GM18505 (cell line): ENCODE measurements at regions not wholly inside any gene's neighbourhood (a gene's known extent, or its start where the extent isn't known, plus 50 kb on each side); places are given as distances from the start of the nearest gene placed in this dataset.

Experiments
- ATAC-seq: cut with Tn5 transposase; IDR thresholded peaks from one replicate; pipeline ENCODE4 v1.9.1; 2021; ENCODE audit not compliant: unreplicated experiment
- POLR2A ChIP-seq: IDR thresholded peaks from 4 replicates; pipeline ENCODE4 v1.6.1; 2011; ENCODE audit warnings: borderline replicate concordance; ENCODE audit not compliant: insufficient read depth, insufficient read length; ENCODE audit errors: extremely low read depth

GRCh38 chr11:119476666-119477331 is 53.8 kb upstream of the THY1 start:
- TF ChIP-seq POLR2A, result no peak
- ATAC-seq, result no peak

- ATAC-seq, result no peak
- no peak for TF ChIP-seq POLR2A
Measured at GRCh38 chr11:119476038-119476437, 53.1 kb upstream of the THY1 start.

DNA sequence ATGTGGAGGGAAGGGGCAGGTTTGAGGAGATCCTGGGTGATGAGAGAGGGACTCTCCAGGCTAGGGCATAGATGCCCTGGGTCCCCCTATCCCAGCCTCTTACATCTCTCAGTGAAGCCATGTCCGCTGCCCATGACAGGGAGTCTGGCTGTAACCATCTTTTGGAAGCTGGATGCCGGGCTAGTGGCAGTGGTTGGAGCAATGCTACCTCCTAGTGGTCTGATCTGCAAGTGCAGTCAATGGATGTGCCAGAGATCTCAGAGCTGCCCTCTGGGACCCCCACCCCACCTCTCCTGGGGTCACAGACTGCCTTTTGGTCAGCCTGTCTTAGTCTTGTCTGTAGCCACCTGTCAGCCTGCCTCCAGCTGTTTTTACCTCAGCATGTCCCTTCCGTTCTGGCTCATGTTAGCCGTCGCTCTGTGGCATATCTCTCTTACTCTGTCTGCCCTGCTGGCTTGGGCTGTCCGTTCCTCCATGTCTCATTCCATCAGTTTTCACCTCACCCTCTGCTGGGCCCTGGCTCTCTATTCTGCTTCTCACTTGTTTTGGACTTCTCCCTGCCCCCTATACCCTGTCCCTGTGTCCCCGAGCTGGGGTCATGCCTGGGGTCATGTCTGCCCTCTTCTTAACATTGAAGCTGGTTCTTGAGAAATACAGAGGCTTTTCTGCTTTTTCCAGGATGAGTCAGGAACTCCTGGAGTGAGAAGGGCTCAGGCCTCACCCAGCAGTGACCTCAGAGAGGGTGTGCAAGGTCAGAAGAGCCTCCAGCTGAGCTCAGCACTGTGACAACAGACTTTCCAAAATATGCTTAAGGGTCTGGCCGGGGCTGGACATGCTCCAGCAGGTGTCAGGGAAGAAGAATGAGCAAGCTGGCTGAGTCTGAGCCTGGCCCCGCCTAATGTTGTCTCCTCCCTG is 52.0 kb upstream of the THY1 start:
- ATAC-seq, result no peak
- no peak for TF ChIP-seq POLR2A

- TF ChIP-seq POLR2A, result no peak
- ATAC-seq, result no peak
Measured at GRCh38 chr11:119473901-119474681, 51.1 kb upstream of the THY1 start.

GRCh38 chr11:119473226-119473625 is 50.3 kb upstream of the THY1 start:
- no peak for ATAC-seq
- TF ChIP-seq POLR2A, result no peak

DNA sequence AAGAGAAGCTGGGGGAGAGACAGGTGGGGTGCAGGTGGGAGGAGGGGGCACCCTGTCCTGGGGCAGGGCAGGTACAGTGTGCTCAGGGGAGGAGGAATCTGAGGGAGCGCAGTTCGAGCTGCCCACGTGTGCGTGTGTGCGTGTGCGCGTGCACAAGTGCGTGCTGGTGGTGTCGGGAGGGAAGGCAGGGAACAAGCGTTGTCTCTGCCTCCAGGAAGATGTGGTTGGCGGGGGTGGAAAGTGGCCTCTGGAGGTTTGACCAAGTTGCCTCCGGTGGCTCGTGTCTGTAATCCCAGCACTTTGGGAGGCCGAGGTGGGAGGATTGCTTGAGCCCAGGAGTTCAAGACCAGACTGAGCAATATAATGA is 49.9 kb upstream of the THY1 start:
- no peak for ATAC-seq
- no peak for TF ChIP-seq POLR2A
